CD14-positive monocyte (primary cell): ENCODE measurements at regions not wholly inside any gene's neighbourhood (a gene's known extent, or its start where the extent isn't known, plus 50 kb on each side); places are given as distances from the start of the nearest gene placed in this dataset.
"Not testable (repeated sequence)": the region's sequence is repeated elsewhere in the genome, so short reads cannot be mapped to it uniquely, and the experiment has no call there.

ENCODE experiments used
- DNase-seq, 3 donors: peaks; one replicate each; pipeline ENCODE4 v3.0.0-alpha.2; 2011 to 2022
- H2AFZ ChIP-seq: 2 replicates; pipeline ENCODE4 v1.6.0; 2012; ENCODE audit warnings: mild to moderate bottlenecking, low read depth, low read length, inconsistent platforms; ENCODE audit not compliant: insufficient read depth, poor library complexity, severe bottlenecking
- H3K27ac ChIP-seq, 2 donors: 1 replicate in 1 of 2; 2 replicates in 1 of 2; pipeline ENCODE4 v1.5.1; 2012 to 2013; ENCODE audit warnings: low read length in 2 of 2, control low read depth in 1 of 2, inconsistent platforms in 1 of 2, low read depth in 1 of 2, mild to moderate bottlenecking in 1 of 2
- H3K27me3 ChIP-seq, 2 donors: one replicate each; pipeline versions ENCODE4 v1.6.0 to v1.6.1; 2011 to 2013; ENCODE audit warnings: low read length in 2 of 2; ENCODE audit not compliant: control insufficient read depth in 2 of 2, insufficient read depth in 2 of 2
- H3K36me3 ChIP-seq, 2 donors: replicated peaks in 1 of 2; 1 replicate in 1 of 2; 2 replicates in 1 of 2; pipeline versions ENCODE4 v1.5.1 to v1.6.1; 2012 to 2013; ENCODE audit warnings: low read length in 2 of 2, control low read depth in 1 of 2, inconsistent platforms in 1 of 2, mild to moderate bottlenecking in 1 of 2; ENCODE audit not compliant: insufficient read depth in 2 of 2, control insufficient read depth in 1 of 2
- H3K4me1 ChIP-seq, 2 donors: 1 replicate in 1 of 2; 2 replicates in 1 of 2; pipeline versions ENCODE4 v1.5.1 to v1.6.1; 2012 to 2013; ENCODE audit warnings: low read length in 2 of 2, control low read depth in 1 of 2, inconsistent platforms in 1 of 2, mild to moderate bottlenecking in 1 of 2, moderate library complexity in 1 of 2; ENCODE audit not compliant: insufficient read depth in 2 of 2, control insufficient read depth in 1 of 2
- H3K4me2 ChIP-seq: replicated peaks from 2 replicates; pipeline ENCODE3; 2012; ENCODE audit warnings: low read length, moderate library complexity, mild to moderate bottlenecking; ENCODE audit not compliant: poor library complexity, severe bottlenecking; ENCODE audit errors: extremely low read depth
- H3K4me3 ChIP-seq, 3 experiments: fragments of 200-600 bp in 1 of 3; sonication (generic) in 1 of 3; replicated peaks in 1 of 3; 1 replicate in 2 of 3; 2 replicates in 1 of 3; pipeline ENCODE4 v1.5.1; 2011 to 2013; ENCODE audit warnings: low read length in 3 of 3, mild to moderate bottlenecking in 3 of 3, control low read depth in 2 of 3, low read depth in 2 of 3, inconsistent platforms in 1 of 3, moderate library complexity in 1 of 3
- H3K79me2 ChIP-seq: 2 replicates; pipeline ENCODE4 v1.6.0; 2012; ENCODE audit warnings: mild to moderate bottlenecking, control low read depth, inconsistent platforms, low read length, moderate library complexity; ENCODE audit not compliant: insufficient read depth
- H3K9ac ChIP-seq: 2 replicates; pipeline ENCODE4 v1.6.0; 2017; ENCODE audit warnings: low read length, mild to moderate bottlenecking; ENCODE audit not compliant: insufficient read depth, poor library complexity, severe bottlenecking
- H3K9me3 ChIP-seq, 2 donors: replicated peaks in 1 of 2; 1 replicate in 1 of 2; 2 replicates in 1 of 2; pipeline versions ENCODE4 v1.5.1 to v1.6.1; 2012 to 2013; ENCODE audit warnings: low read length in 2 of 2, control low read depth in 1 of 2; ENCODE audit not compliant: control insufficient read depth in 1 of 2, insufficient read depth in 1 of 2
- H4K20me1 ChIP-seq: 2 replicates; pipeline ENCODE4 v1.6.0; 2012; ENCODE audit warnings: mild to moderate bottlenecking, low read length, control low read depth, moderate library complexity; ENCODE audit not compliant: insufficient read depth
- H3K27ac Mint-ChIP-seq, 7 donors: one replicate each; pipeline ENCODE4 v1.8.0; 2020; ENCODE audit warnings: mild to moderate bottlenecking in 7 of 7, mixed read lengths in 7 of 7, moderate library complexity in 6 of 7, inconsistent platforms in 2 of 7
- H3K27me3 Mint-ChIP-seq, 3 donors: one replicate each; pipeline ENCODE4 v1.8.0; 2021 to 2022; ENCODE audit warnings: low read depth in 3 of 3, mild to moderate bottlenecking in 3 of 3, mixed read lengths in 3 of 3, moderate library complexity in 3 of 3, inconsistent platforms in 1 of 3
- H3K36me3 Mint-ChIP-seq, 2 donors: one replicate each; pipeline ENCODE4 v1.8.0; 2020; ENCODE audit warnings: mixed read lengths in 2 of 2, inconsistent platforms in 1 of 2, mild to moderate bottlenecking in 1 of 2
- H3K4me1 Mint-ChIP-seq: one replicate; pipeline ENCODE4 v1.8.0; 2020; ENCODE audit warnings: mild to moderate bottlenecking, mixed read lengths
- H3K4me3 Mint-ChIP-seq, 2 donors: one replicate each; pipeline ENCODE4 v1.8.0; 2020; ENCODE audit warnings: mild to moderate bottlenecking in 2 of 2, mixed read lengths in 2 of 2, moderate library complexity in 1 of 2
- H3K9me3 Mint-ChIP-seq, 7 donors: one replicate each; pipeline ENCODE4 v1.8.0; 2020 to 2022; ENCODE audit warnings: mixed read lengths in 7 of 7, mild to moderate bottlenecking in 6 of 7, moderate library complexity in 6 of 7, inconsistent platforms in 2 of 7
- WGBS: methylation state at CpG from one replicate; pipeline ENCODE4 v1.1.5; 2013; ENCODE audit warnings: missing lambda C conversion rate; ENCODE audit not compliant: insufficient coverage; 5-methylcytosine and 5-hydroxymethylcytosine counted together
- intact Hi-C, 2 donors: fragments of 100-400 bp; cut with micrococcal nuclease; formaldehyde crosslinking; loops; one replicate each; pipeline versions ENCODE4 v1.15.0 to v1.15.1; 2023
- TF ChIP-seq, protein P1 (sequence below): fragments of 200-600 bp; IDR thresholded peaks from one replicate; pipeline ENCODE4 v1.8.0; 2022; ENCODE audit warnings: antibody characterized with exemption, mild to moderate bottlenecking

DNA sequence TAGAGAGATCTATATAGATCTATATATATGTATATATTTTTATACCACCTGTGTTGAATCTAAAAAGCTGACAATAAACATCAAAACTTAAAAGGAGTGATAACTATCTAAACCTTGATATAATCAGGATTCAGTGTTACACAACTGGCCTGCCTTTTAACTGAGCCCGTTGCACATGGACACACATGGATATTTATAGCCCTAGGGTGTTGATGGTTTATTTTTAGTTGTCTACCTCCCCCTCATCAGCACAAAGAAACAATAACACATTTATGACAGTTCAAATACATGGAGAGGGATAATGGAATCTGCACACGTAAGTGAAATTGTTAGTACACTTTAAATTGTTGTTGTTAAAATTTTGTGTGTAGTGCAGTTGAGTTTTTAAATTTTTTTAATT lies 336.9 kb downstream of the ZNF248 start:
- H3K36me3 Mint-ChIP-seq, result no peaks in the 10 kb centered on the region
- TF ChIP-seq, protein P1, sequence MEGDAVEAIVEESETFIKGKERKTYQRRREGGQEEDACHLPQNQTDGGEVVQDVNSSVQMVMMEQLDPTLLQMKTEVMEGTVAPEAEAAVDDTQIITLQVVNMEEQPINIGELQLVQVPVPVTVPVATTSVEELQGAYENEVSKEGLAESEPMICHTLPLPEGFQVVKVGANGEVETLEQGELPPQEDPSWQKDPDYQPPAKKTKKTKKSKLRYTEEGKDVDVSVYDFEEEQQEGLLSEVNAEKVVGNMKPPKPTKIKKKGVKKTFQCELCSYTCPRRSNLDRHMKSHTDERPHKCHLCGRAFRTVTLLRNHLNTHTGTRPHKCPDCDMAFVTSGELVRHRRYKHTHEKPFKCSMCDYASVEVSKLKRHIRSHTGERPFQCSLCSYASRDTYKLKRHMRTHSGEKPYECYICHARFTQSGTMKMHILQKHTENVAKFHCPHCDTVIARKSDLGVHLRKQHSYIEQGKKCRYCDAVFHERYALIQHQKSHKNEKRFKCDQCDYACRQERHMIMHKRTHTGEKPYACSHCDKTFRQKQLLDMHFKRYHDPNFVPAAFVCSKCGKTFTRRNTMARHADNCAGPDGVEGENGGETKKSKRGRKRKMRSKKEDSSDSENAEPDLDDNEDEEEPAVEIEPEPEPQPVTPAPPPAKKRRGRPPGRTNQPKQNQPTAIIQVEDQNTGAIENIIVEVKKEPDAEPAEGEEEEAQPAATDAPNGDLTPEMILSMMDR, result no peak
- H3K27me3 Mint-ChIP-seq, result peaks cover 0 to 2% (median 0%) of the 10 kb centered on the region in 3 donors
- no peaks in the 10 kb centered on the region for H3K4me1 Mint-ChIP-seq
- H3K4me3 Mint-ChIP-seq, result no peak overlapping the region
- Histone ChIP-seq H3K9me3 (peaks cover 0 to 7% of the 10 kb centered on the region in 2 donors), H3K79me2 (no peaks in the 10 kb centered on the region), H3K4me1 (no peaks in the 10 kb centered on the region), H3K36me3 (no peaks in the 10 kb centered on the region), H3K27me3 (no peaks in the 10 kb centered on the region), H3K4me3 (no peak overlapping the region), H4K20me1 (no peaks in the 10 kb centered on the region), H2AFZ (no peak overlapping the region), H3K9ac (no peak overlapping the region), H3K27ac (no peak overlapping the region), H3K4me2 (no peak overlapping the region)
- intact Hi-C loops, result no loop called here
- DNase-seq, result no peak
- no CpG with 5 or more reads among the region's 2 CpGs for WGBS
- no peak overlapping the region for H3K27ac Mint-ChIP-seq
- H3K9me3 Mint-ChIP-seq, result peaks cover 0 to 13% (median 0%) of the 10 kb centered on the region in 7 donors

DNA sequence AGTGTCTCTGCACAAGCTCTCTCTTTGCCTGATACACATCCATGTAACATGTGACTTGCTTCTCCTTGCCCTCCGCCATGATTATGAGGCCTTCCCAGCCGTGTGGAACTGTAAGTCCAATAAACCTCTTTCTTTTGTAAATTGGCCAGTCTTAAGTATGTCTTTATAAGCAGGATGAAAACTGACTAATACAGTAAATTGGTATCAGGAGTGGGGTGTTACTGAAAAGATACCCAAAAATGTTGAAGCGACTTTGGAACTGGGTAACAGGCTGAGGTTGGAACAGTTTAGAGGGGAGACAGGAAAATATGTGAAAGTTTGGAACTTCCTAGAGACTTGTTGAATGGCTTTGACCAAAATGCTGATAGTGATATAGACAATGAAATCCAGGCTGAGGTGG lies 346.9 kb downstream of the ZNF248 start:
- H4K20me1 ChIP-seq, H3K27me3 Mint-ChIP-seq, H3K4me2 ChIP-seq, H3K27ac ChIP-seq, H3K9ac ChIP-seq, H3K36me3 Mint-ChIP-seq, H3K27ac Mint-ChIP-seq, H3K79me2 ChIP-seq, H3K4me3 Mint-ChIP-seq, DNase-seq, H2AFZ ChIP-seq, H3K36me3 ChIP-seq, intact Hi-C loops, H3K4me1 Mint-ChIP-seq, H3K4me3 ChIP-seq, H3K4me1 ChIP-seq, H3K27me3 ChIP-seq: not testable (repeated sequence)
- H3K9me3 ChIP-seq, result peaks cover 16 to 20% of the 10 kb centered on the region in 2 donors
- peaks cover 7 to 22% (median 10%) of the 10 kb centered on the region in 7 donors for H3K9me3 Mint-ChIP-seq
- WGBS, result 100% methylated on average over 2 of the region's 3 CpGs
